Medulla oblongata (tissue), 1 donor: ENCODE measurements at regions not wholly inside any gene's neighbourhood (a gene's known extent, or its start where the extent isn't known, plus 50 kb on each side); places are given as distances from the start of the nearest gene placed in this dataset.
A peak's percentile ranks its signal among the peaks of the same experiment; 100 is the strongest.

ENCODE experiments used
- DNase-seq: peaks from one replicate; pipeline ENCODE4 v3.0.0-alpha.2; 2015; ENCODE audit errors: extremely low spot score

DNA sequence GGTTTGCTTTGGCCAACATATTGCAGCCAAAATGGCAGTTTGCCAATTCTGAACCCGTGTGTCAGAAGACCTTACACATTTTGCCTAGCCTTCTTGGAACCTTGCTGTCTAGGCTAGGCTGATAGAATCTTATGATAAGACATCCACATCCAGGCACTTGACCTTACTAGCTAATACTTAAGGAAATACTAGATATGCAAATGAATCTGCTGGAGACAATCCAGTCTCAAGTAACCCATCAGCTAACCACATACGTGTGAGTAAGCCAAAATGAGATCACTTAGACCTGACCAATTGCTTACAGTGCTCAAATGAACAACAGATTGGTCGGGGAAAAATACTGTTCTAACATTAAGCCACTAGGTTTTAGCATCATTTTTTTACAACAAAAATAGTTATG lies 1504.6 kb upstream of the CDH9 start:
- no peak for DNase-seq

GRCh38 chr5:28523888-28524635 lies 1485.7 kb upstream of the CDH9 start:
- DNase-seq = peak; percentile 28

- DNase-seq = no peak
Observed at GRCh38 chr5:28523416-28523815, 1485.0 kb upstream of the CDH9 start.

- no peak for DNase-seq
Observed at GRCh38 chr5:28517691-28518090, 1479.3 kb upstream of the CDH9 start.

GRCh38 chr5:28516722-28517121 lies 1478.3 kb upstream of the CDH9 start:
- no peak for DNase-seq

GRCh38 chr5:28512648-28513047 lies 1474.3 kb upstream of the CDH9 start:
- DNase-seq = no peak

GRCh38 chr5:28505121-28505520 lies 1466.7 kb upstream of the CDH9 start:
- DNase-seq = no peak

DNA sequence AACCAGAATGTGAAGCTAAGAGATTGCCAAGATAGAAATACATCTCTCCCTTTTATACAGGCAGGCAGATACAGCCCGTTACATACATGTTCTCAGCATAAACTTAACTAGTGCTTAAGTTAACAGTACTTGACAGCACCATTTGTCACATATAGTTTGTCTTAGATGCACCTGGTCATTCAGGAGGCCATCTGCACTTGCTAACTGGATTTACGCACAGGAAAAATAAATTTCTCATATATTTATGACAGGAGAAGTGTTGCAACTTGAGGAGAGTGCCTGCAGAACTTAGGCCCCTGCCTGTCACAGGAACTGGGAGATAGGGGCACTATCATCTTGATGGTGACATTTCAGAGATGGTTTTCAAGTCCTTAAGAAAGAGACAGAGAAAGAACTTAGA lies 1462.1 kb upstream of the CDH9 start:
- DNase-seq = no peak

DNA sequence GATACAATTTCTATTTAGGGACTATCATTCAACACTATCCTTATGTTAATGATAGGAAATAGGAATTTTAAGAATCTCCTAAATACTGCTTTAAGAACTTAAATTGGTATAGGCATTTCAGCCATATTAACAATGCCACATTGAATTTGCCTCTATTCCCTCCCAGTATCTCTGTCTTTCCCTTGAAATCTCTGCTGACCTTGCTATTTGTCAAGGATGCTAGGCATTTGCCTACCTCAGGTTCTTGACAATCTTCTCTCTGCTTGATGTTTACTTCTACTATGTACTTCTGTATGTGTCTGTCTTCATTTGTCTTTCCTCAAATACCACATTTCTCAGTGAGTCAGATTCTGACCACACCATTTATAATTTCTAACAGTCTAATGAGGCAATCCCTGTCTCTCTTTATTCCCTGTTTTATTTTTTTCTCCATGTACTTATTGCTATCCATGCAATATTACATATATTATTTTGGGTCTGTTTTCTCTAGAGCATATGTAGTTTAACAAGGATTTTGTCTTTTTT lies 1461.4 kb upstream of the CDH9 start:
- no peak for DNase-seq

- no peak for DNase-seq
Observed at GRCh38 chr5:28495876-28496275, 1457.5 kb upstream of the CDH9 start.

DNA sequence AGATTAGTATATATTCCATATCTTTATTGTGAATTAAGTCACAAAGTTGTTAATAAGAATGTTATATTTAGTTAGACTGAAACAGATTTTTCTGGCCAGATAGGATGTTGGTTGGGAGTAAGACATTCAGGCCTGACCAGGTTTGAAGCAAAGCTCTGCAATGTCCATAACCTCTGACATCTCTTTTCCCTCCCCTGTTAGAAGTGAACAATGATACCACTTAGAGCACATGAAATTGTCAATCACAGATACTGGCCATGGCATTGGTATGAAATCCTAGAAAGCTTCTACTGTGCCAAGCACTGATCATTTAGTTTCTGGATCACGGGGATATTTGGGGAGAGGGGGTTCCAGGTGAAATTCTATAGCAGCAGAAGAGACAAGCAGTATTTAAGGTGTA lies 1455.1 kb upstream of the CDH9 start:
- no peak for DNase-seq

DNA sequence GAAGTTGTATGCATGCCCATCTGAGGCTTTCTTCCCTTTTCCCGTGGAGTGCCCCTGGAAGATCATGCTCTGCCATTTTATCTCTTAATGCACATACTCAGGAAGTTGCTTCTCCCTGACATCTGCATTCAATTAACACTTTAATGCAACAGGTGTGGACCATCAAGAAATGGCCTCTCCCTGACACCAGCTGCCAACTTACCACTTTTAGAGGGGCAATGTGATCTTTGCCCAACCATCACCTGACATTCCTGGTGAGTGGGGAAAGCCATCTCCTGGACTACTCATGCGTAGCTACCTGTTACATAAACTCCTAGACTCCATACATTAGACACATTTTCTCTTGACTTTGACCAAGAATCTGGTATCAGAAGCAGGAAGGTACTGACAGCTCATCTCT lies 1450.4 kb upstream of the CDH9 start:
- no peak for DNase-seq

- no peak for DNase-seq
Observed at GRCh38 chr5:28483327-28484025, 1445.1 kb upstream of the CDH9 start.

DNA sequence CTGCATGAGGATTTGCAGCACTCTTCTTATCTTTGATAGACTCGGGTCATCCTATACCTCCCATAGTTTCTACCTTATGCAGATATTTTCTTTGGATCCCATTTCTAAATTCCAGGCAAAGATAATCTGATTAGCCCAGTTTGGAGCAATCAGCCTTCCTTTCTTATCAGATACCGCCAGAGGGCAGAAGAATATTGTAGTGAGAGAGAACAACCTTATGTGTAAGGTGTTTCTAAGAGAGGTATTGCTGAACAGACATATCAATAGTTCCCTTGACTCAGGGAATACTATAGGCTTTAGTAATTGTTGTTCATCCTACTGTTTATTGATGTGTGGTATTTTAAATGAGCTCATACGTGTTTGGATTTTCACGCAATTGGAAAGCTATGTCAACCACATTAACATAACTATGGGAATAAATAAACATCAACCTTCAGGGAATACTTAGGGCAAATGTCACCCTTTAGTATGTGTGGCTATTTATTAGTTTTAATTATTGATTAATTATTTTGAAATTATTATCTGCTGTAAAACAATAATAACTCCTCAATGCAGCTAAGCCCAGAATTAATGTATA lies 1435.2 kb upstream of the CDH9 start:
- no peak for DNase-seq

DNA sequence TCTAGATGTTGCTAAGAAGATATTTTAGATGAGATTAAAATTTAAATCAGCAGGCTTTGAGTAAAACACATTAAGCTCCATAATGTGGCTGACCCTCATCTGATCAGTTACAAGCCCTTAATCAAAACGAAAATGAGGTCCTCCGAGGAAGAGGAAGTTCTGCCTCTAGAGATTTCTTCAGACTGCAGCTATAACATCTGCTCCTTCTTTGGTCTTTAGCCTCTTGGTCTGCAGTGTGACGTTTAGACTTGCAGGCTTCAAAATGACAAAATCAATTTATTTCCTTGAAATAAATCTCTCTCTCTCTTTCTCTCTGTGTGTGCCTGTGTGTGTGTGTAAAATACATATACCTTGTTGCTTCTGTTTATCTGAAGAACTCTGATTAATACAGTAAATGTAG lies 1429.8 kb upstream of the CDH9 start:
- no peak for DNase-seq

- DNase-seq = no peak
Observed at GRCh38 chr5:28463728-28464127, 1425.3 kb upstream of the CDH9 start.

DNA sequence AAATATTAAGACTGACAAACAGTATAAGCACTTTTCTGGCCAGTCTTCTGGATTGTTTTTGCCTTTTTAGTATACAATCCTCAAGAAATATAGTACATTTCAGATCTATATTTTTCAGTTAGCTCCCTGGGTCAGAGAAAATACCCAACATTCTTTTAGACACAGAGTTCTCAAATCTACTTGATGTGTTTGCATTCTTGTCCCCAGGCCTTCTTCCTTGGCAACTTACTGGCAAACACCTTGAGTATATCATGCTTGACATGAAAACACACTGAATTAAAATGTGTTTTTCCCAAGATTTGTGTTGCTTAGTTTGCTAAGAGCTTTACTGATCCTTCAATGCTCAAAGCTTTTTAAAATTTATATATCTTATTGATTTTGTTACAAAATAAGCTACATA lies 1413.1 kb upstream of the CDH9 start:
- no peak for DNase-seq

GRCh38 chr5:28450997-28451396 lies 1412.6 kb upstream of the CDH9 start:
- DNase-seq = no peak

GRCh38 chr5:28448791-28449190 lies 1410.4 kb upstream of the CDH9 start:
- no peak for DNase-seq

GRCh38 chr5:28430565-28431178 lies 1392.3 kb upstream of the CDH9 start:
- DNase-seq = no peak

DNA sequence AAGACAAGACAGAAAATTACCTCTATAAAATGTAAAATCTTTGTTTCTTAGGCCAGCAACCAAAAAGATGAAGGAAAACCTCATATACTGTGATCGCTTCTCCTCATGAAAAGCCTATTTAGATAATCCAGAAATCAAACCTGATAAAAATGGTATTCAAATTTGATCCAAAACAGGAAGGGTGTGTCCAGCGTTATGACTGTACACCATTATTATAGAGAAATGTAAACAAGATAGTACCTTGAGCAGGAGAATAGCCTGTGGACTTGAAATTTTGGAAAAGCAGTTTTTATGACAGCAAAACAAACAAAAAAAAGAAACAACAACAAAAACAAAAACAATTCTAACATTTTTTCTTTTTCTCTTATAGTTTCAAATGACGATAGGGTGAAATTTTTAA lies 1382.8 kb upstream of the CDH9 start:
- no peak for DNase-seq

DNA sequence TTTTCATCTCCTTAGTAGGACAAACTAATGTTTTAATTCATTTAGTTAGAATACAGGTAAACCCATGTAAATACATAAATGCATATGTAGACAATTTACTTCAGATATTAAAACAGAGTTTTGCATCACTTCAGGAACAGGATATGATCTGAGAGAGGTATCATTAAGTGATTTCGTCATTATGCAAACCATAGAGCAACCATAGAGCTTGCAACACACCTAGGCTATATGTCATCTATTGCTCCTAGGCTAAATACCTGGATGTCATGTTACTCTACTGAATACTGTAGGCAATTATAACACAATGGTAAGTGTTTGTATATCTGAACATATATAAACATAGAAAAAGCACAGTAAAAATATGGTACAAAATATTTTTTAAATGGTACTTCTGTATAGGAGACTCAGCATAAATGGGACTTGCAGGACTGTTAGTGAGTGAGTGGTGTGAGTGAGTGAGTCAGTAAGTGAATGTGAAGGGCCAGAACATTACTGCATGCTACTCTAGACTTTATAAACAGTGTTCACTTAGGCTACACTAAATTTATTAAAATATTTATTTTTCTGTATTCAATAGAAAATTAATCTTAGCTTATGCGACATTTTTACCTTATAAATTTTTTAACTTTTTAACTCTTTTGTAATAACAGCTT lies 1377.5 kb upstream of the CDH9 start:
- no peak for DNase-seq
